Mammary epithelial cell (primary cell): ENCODE measurements at regions not wholly inside any gene's neighbourhood (a gene's known extent, or its start where the extent isn't known, plus 50 kb on each side); places are given as distances from the start of the nearest gene placed in this dataset.

Experiments used
- CTCF ChIP-seq, 2 donors: IDR thresholded peaks in 1 of 2; conservative IDR thresholded peaks in 1 of 2; 2 replicates each; pipeline ENCODE4 v1.5.1; 2011 to 2012; ENCODE audit warnings: inconsistent platforms in 2 of 2, low read length in 2 of 2, mild to moderate bottlenecking in 2 of 2, control low read depth in 1 of 2, low read depth in 1 of 2; ENCODE audit not compliant: insufficient read depth in 1 of 2; ENCODE audit errors: extremely low read depth in 1 of 2
- EZH2 ChIP-seq: IDR thresholded peaks from 2 replicates; pipeline ENCODE4 v1.6.1; 2012; ENCODE audit warnings: low read length, inconsistent platforms, borderline replicate concordance

GRCh38 chr7:22642454-22642853 is 84.5 kb upstream of the IL6 start:
- no peak for TF ChIP-seq CTCF (conservative IDR thresholded peaks at IDR 0.05 in 1 of 2, IDR thresholded peaks at IDR 0.05 in 1 of 2; ENCODE audit: extremely low read depth in 1 of 2, insufficient read depth in 1 of 2, low read depth in 1 of 2, low read length in 2 of 2)
- no peak for TF ChIP-seq EZH2
